ENCODE measurements at regions not wholly inside any gene's neighbourhood (a gene's known extent, or its start where the extent isn't known, plus 50 kb on each side); places are given as distances from the start of the nearest gene placed in this dataset.

DNA sequence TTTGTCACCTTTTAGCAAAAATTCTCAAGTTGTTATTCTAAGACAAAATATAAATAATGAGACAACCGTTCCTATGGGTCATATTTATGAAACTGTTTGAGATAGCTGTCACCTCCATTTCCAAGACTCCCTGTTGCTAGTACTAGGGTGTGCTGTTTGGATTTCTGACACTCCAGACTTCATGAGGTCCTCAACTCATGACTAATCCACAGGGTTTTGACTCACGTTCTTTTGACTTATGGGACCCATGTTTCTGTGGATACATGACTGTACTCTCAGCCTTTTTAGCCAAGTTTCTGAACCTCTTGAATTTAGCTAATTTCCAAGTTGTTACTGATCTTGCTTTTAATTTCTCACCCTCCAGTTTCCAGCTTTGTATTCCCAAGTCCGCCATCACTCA is 178.7 kb upstream of the FAM98A start:
- TF ChIP-seq NR2F2 (IDR thresholded peaks at IDR 0.05), result no peak
- no peak for TF ChIP-seq FOXA2 (IDR thresholded peaks at IDR 0.05)
- TF ChIP-seq TAF1 (conservative IDR thresholded peaks at IDR 0.05), result no peak
- TF ChIP-seq EGR1 (IDR thresholded peaks at IDR 0.05; ENCODE audit: low read depth in 2 of 2), result no peak
- TF ChIP-seq ATF3 (IDR thresholded peaks at IDR 0.05), result no peak
- no peak for TF ChIP-seq RXRA (IDR thresholded peaks at IDR 0.05)
- no peak for TF ChIP-seq YY1 (IDR thresholded peaks at IDR 0.05)
- no peak for TF ChIP-seq RAD21 (IDR thresholded peaks at IDR 0.05)
- TF ChIP-seq, protein P1, sequence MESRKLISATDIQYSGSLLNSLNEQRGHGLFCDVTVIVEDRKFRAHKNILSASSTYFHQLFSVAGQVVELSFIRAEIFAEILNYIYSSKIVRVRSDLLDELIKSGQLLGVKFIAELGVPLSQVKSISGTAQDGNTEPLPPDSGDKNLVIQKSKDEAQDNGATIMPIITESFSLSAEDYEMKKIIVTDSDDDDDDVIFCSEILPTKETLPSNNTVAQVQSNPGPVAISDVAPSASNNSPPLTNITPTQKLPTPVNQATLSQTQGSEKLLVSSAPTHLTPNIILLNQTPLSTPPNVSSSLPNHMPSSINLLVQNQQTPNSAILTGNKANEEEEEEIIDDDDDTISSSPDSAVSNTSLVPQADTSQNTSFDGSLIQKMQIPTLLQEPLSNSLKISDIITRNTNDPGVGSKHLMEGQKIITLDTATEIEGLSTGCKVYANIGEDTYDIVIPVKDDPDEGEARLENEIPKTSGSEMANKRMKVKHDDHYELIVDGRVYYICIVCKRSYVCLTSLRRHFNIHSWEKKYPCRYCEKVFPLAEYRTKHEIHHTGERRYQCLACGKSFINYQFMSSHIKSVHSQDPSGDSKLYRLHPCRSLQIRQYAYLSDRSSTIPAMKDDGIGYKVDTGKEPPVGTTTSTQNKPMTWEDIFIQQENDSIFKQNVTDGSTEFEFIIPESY (IDR thresholded peaks at IDR 0.05), result no peak
- TF ChIP-seq, protein P2, sequence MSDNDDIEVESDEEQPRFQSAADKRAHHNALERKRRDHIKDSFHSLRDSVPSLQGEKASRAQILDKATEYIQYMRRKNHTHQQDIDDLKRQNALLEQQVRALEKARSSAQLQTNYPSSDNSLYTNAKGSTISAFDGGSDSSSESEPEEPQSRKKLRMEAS (IDR thresholded peaks at IDR 0.05), result no peak
- TF ChIP-seq, protein P3, sequence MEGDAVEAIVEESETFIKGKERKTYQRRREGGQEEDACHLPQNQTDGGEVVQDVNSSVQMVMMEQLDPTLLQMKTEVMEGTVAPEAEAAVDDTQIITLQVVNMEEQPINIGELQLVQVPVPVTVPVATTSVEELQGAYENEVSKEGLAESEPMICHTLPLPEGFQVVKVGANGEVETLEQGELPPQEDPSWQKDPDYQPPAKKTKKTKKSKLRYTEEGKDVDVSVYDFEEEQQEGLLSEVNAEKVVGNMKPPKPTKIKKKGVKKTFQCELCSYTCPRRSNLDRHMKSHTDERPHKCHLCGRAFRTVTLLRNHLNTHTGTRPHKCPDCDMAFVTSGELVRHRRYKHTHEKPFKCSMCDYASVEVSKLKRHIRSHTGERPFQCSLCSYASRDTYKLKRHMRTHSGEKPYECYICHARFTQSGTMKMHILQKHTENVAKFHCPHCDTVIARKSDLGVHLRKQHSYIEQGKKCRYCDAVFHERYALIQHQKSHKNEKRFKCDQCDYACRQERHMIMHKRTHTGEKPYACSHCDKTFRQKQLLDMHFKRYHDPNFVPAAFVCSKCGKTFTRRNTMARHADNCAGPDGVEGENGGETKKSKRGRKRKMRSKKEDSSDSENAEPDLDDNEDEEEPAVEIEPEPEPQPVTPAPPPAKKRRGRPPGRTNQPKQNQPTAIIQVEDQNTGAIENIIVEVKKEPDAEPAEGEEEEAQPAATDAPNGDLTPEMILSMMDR (IDR thresholded peaks at IDR 0.05; ENCODE audit: low read depth, low read length, missing input control), result no peak
- TF ChIP-seq FOXA1 (IDR thresholded peaks at IDR 0.05), result no peak
- no peak for TF ChIP-seq GABPA (IDR thresholded peaks at IDR 0.05 in 1 of 2, conservative IDR thresholded peaks at IDR 0.05 in 1 of 2)
- no peak for TF ChIP-seq HNF4G (IDR thresholded peaks at IDR 0.05)
- no peak for TF ChIP-seq JUND (IDR thresholded peaks at IDR 0.05)
- TF ChIP-seq, protein P4, sequence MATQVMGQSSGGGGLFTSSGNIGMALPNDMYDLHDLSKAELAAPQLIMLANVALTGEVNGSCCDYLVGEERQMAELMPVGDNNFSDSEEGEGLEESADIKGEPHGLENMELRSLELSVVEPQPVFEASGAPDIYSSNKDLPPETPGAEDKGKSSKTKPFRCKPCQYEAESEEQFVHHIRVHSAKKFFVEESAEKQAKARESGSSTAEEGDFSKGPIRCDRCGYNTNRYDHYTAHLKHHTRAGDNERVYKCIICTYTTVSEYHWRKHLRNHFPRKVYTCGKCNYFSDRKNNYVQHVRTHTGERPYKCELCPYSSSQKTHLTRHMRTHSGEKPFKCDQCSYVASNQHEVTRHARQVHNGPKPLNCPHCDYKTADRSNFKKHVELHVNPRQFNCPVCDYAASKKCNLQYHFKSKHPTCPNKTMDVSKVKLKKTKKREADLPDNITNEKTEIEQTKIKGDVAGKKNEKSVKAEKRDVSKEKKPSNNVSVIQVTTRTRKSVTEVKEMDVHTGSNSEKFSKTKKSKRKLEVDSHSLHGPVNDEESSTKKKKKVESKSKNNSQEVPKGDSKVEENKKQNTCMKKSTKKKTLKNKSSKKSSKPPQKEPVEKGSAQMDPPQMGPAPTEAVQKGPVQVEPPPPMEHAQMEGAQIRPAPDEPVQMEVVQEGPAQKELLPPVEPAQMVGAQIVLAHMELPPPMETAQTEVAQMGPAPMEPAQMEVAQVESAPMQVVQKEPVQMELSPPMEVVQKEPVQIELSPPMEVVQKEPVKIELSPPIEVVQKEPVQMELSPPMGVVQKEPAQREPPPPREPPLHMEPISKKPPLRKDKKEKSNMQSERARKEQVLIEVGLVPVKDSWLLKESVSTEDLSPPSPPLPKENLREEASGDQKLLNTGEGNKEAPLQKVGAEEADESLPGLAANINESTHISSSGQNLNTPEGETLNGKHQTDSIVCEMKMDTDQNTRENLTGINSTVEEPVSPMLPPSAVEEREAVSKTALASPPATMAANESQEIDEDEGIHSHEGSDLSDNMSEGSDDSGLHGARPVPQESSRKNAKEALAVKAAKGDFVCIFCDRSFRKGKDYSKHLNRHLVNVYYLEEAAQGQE (IDR thresholded peaks at IDR 0.05), result no peak
- no peak for TF ChIP-seq HNF4A (conservative IDR thresholded peaks at IDR 0.05)
- no peak for DNase-seq (ENCODE audit: low spot score)
- Histone ChIP-seq H3K9ac (ENCODE audit: low read depth in 1 of 2, low read length in 2 of 2) (no peak overlapping the region), H3K4me1 (ENCODE audit: control insufficient read depth in 4 of 4, insufficient read depth in 4 of 4, low read length in 3 of 4) (no peaks in the 10 kb centered on the region), H3K4me3 (ENCODE audit: low read depth in 1 of 3, low read length in 3 of 3) (no peak overlapping the region), H3K27me3 (ENCODE audit: control insufficient read depth in 4 of 4, insufficient read depth in 4 of 4, low read length in 3 of 4) (no peaks in the 10 kb centered on the region), H3K27ac (ENCODE audit: low read depth in 1 of 2, low read length in 2 of 2) (no peak overlapping the region), H3K36me3 (ENCODE audit: control insufficient read depth in 4 of 4, insufficient read depth in 3 of 4, low read depth in 1 of 4, low read length in 3 of 4) (no peaks in the 10 kb centered on the region), H3K9me3 (ENCODE audit: control insufficient read depth in 4 of 4, low read length in 3 of 4) (no peaks in the 10 kb centered on the region)
- WGBS, result 66% methylated on average over 3 of the region's 3 CpGs

- no peak overlapping the region for H3K9ac ChIP-seq (ENCODE audit: low read depth in 1 of 2, low read length in 2 of 2)
- H3K27me3 ChIP-seq (ENCODE audit: control insufficient read depth in 4 of 4, insufficient read depth in 4 of 4, low read length in 3 of 4), result no peaks in the 10 kb centered on the region
- H3K9me3 ChIP-seq (ENCODE audit: control insufficient read depth in 4 of 4, low read length in 3 of 4), result no peaks in the 10 kb centered on the region
- WGBS, result 91% methylated on average over 21 of the region's 21 CpGs
- TF ChIP-seq, protein P3 (IDR thresholded peaks at IDR 0.05; ENCODE audit: low read depth, low read length, missing input control), result no peak
- no peaks in the 10 kb centered on the region for H3K4me1 ChIP-seq (ENCODE audit: control insufficient read depth in 4 of 4, insufficient read depth in 4 of 4, low read length in 3 of 4)
- no peak for DNase-seq (ENCODE audit: low spot score)
- H3K27ac ChIP-seq (ENCODE audit: low read depth in 1 of 2, low read length in 2 of 2), result no peak overlapping the region
- H3K36me3 ChIP-seq (ENCODE audit: control insufficient read depth in 4 of 4, insufficient read depth in 3 of 4, low read depth in 1 of 4, low read length in 3 of 4), result no peaks in the 10 kb centered on the region
- no peak overlapping the region for H3K4me3 ChIP-seq (ENCODE audit: low read depth in 1 of 3, low read length in 3 of 3)
Observed at GRCh38 chr2:33775306-33775705, 176.2 kb upstream of the FAM98A start.
